ENCODE measurements at regions not wholly inside any gene's neighbourhood (a gene's known extent, or its start where the extent isn't known, plus 50 kb on each side); places are given as distances from the start of the nearest gene placed in this dataset.

DNA sequence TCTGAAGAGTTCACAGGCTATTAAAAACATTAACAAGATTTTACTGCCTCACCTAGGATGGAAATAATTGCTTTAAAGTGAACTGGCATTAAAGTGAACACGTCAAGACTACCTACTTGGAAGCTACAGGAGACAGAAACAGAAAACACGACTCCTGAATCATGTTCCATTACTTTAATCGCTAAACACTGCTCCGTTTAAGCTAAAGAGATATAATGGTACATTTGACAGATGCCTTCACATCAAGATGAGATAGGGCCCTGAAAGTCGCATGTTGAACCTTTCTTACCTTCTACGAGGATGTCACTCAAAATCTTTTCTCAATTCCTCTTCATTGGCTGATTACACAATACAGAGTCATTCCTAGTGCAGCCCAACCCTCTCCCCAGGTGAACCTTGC, 206.3 kb upstream of the GATB start:
- no peaks in the 10 kb centered on the region for H3K9me3 Mint-ChIP-seq
- DNase-seq: no peak
- no peaks in the 10 kb centered on the region for H3K27me3 Mint-ChIP-seq
- no peaks in the 10 kb centered on the region for H3K36me3 Mint-ChIP-seq (ENCODE audit: low read depth)
- H3K27ac Mint-ChIP-seq: no peak overlapping the region
- no peak overlapping the region for H3K4me3 Mint-ChIP-seq
- H3K4me1 Mint-ChIP-seq (ENCODE audit: low read depth): no peaks in the 10 kb centered on the region

DNA sequence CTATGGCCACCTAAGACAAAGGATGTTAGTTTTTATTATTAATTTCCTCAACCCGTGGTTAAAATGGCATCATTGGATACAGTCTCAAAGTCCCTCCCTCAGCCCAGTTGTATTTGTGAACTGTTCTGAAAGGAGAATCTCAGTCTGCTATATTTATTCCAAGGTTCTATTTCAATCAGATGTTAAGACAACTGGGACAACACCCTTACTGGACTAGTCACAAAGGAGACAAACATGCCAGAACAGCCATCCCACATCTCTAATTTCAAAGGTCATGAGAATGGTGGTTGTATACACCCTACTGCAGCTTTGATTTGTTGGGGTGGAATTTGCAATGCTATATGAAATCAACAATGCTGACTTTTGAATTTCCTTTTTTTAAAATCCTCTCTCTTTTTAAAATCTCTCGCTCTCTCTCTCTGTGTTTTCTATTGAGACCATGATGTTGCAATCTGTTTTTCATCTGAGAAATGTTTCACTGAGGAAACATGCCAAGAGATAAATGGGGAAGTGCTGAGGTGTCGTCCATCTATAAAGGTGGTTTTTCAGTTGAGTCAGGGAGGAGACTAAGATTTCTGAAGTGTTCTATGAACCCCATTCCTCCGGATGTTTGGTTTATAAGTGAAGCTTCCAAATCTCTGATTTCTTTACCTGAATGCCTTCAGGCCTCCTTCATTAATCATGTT, 201.5 kb upstream of the GATB start:
- H3K4me1 Mint-ChIP-seq (ENCODE audit: low read depth): peaks cover 7% of the 10 kb centered on the region
- no peaks in the 10 kb centered on the region for H3K9me3 Mint-ChIP-seq
- no peak overlapping the region for H3K27ac Mint-ChIP-seq
- H3K36me3 Mint-ChIP-seq (ENCODE audit: low read depth): no peaks in the 10 kb centered on the region
- DNase-seq: no peak
- H3K27me3 Mint-ChIP-seq: no peaks in the 10 kb centered on the region
- no peak overlapping the region for H3K4me3 Mint-ChIP-seq

DNA sequence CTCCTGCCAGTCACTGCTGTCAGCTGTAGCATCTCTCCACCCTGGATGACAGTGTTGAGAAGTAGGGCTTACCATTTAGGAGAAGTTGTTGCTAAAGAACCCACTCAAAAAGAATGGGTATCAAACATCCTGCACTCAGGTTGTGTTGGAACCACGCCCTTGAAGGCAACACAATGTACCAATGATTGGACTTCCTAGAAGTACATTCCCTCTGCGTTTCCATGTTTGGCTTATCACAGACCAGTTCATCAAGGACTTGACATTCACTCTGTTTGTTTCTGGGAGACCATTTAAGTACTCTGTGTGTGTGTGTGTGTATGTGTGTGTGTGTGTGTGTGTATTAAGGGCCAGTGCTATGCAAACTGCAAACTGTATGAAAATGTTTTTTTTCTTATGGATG, 200.6 kb upstream of the GATB start:
- Mint-ChIP-seq H3K4me3 (no peak overlapping the region), H3K36me3 (ENCODE audit: low read depth) (no peaks in the 10 kb centered on the region), H3K4me1 (ENCODE audit: low read depth) (peaks cover 7% of the 10 kb centered on the region), H3K27ac (no peak overlapping the region), H3K9me3 (no peaks in the 10 kb centered on the region), H3K27me3 (no peaks in the 10 kb centered on the region)
- DNase-seq: no peak

DNA sequence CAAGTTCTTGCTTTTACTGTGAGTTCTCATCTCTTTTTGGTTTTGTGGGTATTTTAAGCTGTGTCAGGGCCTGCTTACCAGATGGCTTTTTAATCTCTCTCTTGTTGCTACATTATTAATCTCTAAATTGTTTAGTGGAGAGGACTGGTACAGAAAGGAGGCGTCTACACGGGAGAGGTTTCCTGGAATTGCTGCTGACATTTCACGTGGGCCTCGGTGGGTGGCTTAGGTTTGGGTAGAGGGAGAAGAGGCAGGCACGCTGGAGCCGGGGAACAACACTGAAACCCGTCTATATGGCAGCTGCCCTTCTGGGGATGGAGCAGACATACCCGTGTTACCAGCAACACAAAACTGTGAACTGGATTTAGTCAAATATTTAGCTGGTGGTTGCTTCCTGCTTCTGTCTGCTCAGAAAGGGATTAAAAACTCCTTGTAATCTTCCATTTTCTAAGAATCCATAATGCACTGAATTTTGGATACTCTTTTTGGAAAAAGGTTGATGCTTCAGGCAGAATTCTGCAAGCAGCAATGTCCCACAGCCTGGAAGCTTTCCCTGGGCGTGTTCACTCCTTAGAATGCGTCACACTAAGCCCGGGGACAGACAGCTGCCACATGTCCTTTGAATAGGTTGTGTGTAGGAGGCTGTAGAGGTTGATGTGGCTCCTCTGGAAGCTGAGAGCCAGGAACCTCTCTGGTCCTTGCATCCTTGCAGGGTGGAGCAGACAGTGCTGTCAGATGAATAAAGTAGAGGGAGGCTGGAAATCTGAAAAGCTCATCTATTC, 199.8 kb upstream of the GATB start:
- H3K9me3 Mint-ChIP-seq: peaks cover 2% of the 10 kb centered on the region
- no peaks in the 10 kb centered on the region for H3K36me3 Mint-ChIP-seq (ENCODE audit: low read depth)
- no peaks in the 10 kb centered on the region for H3K27me3 Mint-ChIP-seq
- peaks cover 9% of the 10 kb centered on the region for H3K4me1 Mint-ChIP-seq (ENCODE audit: low read depth)
- no peak overlapping the region for H3K27ac Mint-ChIP-seq
- H3K4me3 Mint-ChIP-seq: no peak overlapping the region
- DNase-seq: no peak

DNA sequence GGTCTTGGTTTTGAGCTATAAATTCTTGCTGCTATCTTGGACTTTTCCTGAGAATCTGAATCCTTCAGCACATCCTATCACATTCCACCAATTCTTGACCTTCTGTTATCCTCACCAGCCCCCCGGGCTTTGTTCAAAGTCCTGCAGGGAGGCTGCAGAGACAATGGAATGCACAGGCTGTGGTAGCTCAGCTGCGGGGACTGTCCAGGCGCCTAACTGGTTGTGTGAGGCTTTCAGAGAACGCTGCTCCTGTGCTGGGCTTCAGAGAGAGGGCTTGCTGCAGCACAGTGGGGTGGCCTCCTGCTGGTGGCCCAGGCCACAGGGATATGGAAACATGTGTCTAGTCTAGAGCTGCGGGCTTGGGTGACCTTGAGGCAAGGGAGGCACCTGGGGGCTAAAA, 196.3 kb upstream of the GATB start:
- no peaks in the 10 kb centered on the region for H3K27me3 Mint-ChIP-seq
- no peak overlapping the region for H3K27ac Mint-ChIP-seq
- H3K4me3 Mint-ChIP-seq: no peak overlapping the region
- H3K4me1 Mint-ChIP-seq (ENCODE audit: low read depth): peaks cover 9% of the 10 kb centered on the region
- H3K36me3 Mint-ChIP-seq (ENCODE audit: low read depth): no peaks in the 10 kb centered on the region
- H3K9me3 Mint-ChIP-seq: peaks cover 2% of the 10 kb centered on the region
- DNase-seq: no peak

DNA sequence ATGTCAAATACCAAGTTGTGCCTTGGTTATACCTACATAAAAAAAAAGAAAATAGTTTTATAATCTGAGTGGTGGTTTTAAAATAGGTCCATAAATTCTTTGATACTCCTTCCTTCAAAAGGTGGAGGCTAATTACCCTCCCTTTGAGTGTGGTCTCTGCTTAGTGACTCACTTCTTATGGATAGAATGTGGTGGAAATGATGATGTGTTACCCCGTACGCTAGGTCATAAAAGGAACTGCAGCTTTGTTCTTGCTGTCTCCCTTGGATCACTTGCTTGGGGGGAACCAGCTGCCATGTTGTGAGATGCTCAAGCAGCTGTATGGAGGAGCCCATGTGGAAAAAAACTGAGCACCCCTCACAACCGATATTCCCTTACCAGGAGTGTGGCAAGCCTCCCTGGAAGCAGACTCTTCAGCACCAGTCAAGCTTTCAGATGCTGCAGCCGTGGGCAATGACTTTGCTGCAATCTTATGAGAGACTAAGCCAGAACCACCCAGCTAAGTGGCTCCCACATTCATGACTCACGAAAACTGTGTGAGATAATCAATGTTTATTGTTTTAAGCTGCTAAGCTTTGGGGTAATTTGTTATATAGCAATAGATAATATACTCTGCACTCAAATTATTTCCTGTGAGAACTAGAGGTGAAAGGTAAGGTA, 195.0 kb upstream of the GATB start:
- Mint-ChIP-seq H3K4me3 (no peak overlapping the region), H3K9me3 (peaks cover 2% of the 10 kb centered on the region), H3K27me3 (no peaks in the 10 kb centered on the region), H3K27ac (no peak overlapping the region), H3K36me3 (ENCODE audit: low read depth) (no peaks in the 10 kb centered on the region), H3K4me1 (ENCODE audit: low read depth) (peaks cover 4% of the 10 kb centered on the region)
- no peak for DNase-seq

DNA sequence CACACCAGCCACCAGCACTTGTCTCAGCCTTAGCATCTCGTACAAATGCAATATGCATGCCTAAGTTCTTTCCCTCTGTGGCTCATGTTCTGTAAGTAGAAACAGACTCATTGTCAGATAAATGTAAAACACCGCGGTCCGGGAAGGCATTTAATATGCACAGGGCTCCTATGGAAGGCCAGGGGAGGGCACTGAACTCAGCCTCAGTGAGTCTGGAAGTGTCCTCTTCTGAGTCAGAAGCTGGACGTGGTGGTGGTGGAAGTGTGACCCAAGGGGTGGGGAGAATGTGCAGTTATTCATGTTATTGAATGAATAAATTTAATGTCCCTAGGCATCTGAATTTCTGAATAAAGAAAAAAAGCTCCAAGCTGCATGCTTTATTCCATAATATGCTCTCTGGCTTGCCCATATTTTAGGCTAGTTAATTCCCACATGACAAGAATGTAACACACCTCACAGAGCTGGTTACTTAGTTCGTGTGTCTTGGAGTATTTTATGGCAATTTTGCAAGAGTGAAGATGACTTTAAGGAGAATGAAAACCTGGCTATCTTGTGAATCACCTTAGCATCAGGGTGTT, 193.1 kb upstream of the GATB start:
- peaks cover 1% of the 10 kb centered on the region for H3K4me1 Mint-ChIP-seq (ENCODE audit: low read depth)
- H3K9me3 Mint-ChIP-seq: peaks cover 2% of the 10 kb centered on the region
- no peak overlapping the region for H3K4me3 Mint-ChIP-seq
- H3K36me3 Mint-ChIP-seq (ENCODE audit: low read depth): no peaks in the 10 kb centered on the region
- DNase-seq: no peak
- no peaks in the 10 kb centered on the region for H3K27me3 Mint-ChIP-seq
- no peak overlapping the region for H3K27ac Mint-ChIP-seq

DNA sequence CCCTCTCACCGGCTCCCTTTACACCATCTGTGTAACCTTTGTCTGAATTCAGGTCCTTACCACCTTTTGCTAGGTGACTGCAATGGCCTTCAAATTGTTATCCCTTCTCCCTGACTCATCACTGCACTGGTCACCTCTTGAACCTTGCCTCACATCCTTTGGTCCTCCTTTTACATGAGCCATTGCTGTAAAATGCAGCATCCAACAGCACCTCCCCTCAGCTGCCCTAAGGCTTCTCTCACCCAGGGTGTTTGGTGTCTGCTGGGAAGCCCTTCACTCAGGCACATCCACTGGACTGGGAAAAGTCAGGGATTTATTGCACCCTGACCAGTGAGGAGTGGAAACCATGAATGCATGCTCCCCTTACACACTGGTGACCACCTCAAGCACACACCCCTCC, 192.5 kb upstream of the GATB start:
- Mint-ChIP-seq H3K9me3 (peaks cover 2% of the 10 kb centered on the region), H3K27ac (no peak overlapping the region), H3K36me3 (ENCODE audit: low read depth) (no peaks in the 10 kb centered on the region), H3K4me3 (no peak overlapping the region), H3K27me3 (no peaks in the 10 kb centered on the region), H3K4me1 (ENCODE audit: low read depth) (peaks cover 1% of the 10 kb centered on the region)
- no peak for DNase-seq

DNA sequence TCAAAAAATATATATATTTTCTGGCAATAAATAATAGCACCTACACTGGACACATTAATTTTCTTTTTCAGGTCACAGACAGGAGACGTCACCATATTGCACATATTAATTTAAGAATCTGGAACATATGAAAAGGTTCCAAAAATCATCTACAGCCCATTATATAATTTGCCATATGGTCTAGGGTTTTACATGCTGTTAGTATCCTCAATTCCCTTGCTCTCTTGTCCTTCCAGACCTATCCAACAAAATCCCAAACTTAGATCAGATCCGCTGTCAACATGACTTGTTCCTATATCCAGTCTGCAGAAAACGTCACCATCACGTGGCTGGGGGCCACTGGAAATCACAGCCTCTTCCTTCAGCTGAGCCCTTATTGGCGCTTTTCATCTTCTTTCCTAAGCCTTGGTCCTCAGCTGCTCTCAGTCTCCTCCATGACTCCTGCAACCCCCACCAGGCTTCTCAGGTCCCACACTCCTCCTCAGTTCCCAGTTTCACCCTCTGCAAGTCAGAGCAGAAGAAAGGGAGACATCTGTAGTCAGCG, 192.0 kb upstream of the GATB start:
- Mint-ChIP-seq H3K4me3 (no peak overlapping the region), H3K9me3 (peaks cover 6% of the 10 kb centered on the region), H3K36me3 (ENCODE audit: low read depth) (peaks cover 3% of the 10 kb centered on the region)

DNA sequence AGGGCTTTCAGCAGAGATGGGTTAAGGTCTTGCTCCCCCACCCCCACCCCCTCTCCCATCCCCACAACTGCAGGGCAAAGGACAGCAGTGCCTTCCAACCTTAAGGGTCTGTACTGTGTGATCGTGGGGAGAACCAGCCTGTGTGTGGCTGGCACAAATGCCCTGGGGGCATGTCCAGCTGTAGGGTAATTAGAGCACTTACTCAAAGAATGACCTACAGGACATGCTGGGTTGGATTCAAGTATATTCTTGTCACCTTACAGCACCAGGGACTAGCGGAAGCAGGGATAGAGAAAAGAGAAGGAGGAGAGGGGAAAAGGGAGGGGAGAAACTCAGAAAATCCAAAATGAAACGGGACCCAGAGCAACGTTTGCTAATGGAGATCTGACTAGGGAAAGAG, 191.3 kb upstream of the GATB start:
- Mint-ChIP-seq H3K4me1 (ENCODE audit: low read depth) (peaks cover 1% of the 10 kb centered on the region), H3K9me3 (peaks cover 12% of the 10 kb centered on the region), H3K4me3 (no peak overlapping the region), H3K27me3 (no peaks in the 10 kb centered on the region), H3K36me3 (ENCODE audit: low read depth) (peaks cover 7% of the 10 kb centered on the region), H3K27ac (no peak overlapping the region)
- no peak for DNase-seq

More for the DNA sequence above, 192.0 kb upstream of the GATB start:
- no peak for DNase-seq
- no peaks in the 10 kb centered on the region for H3K27me3 Mint-ChIP-seq
- no peak overlapping the region for H3K27ac Mint-ChIP-seq
- H3K4me1 Mint-ChIP-seq (ENCODE audit: low read depth): peaks cover 1% of the 10 kb centered on the region

DNA sequence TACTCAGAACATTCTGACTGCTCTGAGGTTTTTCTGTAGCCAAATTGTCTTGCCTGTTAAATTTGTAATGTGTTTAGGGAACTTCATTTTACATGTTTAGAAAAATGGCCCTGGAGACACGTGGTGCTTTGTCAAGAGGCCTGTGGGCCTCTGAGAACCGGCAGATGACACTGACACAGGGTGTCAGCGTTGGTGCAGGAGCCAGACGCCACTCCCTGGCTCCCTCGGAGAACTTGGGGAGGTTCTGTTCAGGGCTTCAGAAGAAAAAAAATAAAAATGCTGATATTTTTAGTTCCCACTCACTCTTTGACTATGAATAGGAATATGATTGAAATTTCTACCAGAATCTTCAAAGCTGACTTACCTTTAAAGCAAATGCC, 190.9 kb upstream of the GATB start:
- no peak overlapping the region for H3K27ac Mint-ChIP-seq
- peaks cover 17% of the 10 kb centered on the region for H3K9me3 Mint-ChIP-seq
- no peaks in the 10 kb centered on the region for H3K27me3 Mint-ChIP-seq
- H3K4me3 Mint-ChIP-seq: no peak overlapping the region
- peaks cover 7% of the 10 kb centered on the region for H3K36me3 Mint-ChIP-seq (ENCODE audit: low read depth)
- no peak for DNase-seq
- H3K4me1 Mint-ChIP-seq (ENCODE audit: low read depth): peaks cover 1% of the 10 kb centered on the region

DNA sequence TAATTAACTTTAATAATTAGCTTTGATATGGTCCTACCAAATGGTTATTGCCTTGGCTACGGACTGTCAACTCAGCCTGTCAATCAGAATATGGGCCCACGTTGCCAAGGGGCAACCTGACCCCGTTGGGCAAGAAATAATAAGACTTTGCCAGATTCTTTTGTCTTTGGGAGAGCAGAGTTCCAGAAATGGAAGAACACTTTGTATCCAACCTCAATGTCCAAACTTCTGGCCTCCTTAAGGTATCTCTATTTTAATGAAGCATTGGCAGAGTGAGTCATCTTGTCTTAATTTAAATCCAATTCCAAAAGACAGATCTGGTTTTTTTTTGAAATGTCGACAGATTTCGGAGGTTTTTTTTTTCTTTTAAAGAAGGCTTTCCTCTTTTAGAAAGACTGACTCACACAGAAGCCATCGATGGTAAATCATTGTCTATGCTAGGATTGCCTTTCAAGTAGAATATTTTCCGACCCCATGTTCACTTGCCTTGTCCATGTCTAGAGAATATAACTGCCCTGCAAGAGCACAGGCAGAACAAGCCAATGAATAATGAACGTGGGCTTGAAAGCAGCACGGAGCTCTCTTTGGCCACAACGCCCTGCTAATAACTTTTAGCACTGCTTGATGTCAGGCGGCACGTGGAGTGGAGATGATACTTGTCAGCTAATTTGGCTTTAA, 190.3 kb upstream of the GATB start:
- Mint-ChIP-seq H3K27ac (no peak overlapping the region), H3K27me3 (no peaks in the 10 kb centered on the region), H3K9me3 (peaks cover 20% of the 10 kb centered on the region), H3K4me3 (no peak overlapping the region), H3K36me3 (ENCODE audit: low read depth) (peaks cover 12% of the 10 kb centered on the region), H3K4me1 (ENCODE audit: low read depth) (peaks cover 1% of the 10 kb centered on the region)
- no peak for DNase-seq

DNA sequence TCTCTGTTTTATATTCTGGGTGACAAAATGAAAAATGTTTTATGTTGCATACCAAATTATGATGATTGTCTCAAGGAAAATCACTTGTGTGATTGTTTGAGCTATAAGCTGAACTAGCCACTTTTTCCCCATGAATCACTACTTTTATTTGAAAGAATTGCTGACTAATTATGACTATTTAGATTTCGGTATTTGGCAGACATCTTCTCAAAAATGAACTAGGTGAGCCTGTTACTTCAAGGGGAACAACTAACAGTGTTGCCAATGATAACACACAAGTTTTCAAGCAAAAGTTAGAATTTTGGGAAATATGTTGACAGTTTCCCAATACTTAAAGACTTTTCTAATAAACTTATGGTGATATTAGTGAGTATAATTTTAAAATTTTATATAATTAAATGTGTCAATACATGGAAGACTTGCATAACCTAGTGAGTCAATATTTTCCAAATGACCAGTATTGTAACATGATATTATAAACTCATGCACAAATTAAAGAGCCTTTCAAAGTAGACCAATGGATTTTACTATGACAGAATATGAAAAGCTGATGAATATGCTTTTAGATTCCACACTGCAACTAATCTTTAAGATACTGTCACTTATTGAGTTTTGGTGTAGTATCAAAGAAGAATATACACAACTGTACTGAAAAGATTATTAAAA, 187.7 kb upstream of the GATB start:
- Mint-ChIP-seq H3K4me1 (ENCODE audit: low read depth) (no peaks in the 10 kb centered on the region), H3K9me3 (peaks cover 26% of the 10 kb centered on the region), H3K27ac (no peak overlapping the region), H3K4me3 (no peak overlapping the region), H3K36me3 (ENCODE audit: low read depth) (peaks cover 14% of the 10 kb centered on the region), H3K27me3 (no peaks in the 10 kb centered on the region)
- DNase-seq: no peak

DNA sequence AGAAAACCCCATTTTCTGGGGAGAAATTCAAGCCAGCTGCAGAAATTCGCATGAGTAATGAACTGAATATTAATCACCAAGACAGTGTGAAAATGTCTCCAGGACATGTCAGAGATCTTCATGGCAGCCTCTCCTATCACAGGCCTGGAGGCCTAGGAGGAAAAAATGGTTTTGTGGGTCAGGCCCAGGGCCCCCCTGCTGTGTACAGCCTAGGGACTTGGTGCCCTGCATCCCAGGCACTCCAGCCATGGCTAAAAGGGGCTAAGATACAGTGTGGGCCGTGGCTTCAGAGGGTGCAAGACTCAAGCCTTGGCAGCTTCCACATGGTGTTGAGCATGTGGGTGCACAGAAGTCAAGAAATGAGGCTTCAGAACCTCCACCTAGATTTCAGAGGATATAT, 185.9 kb upstream of the GATB start:
- Mint-ChIP-seq H3K9me3 (peaks cover 32% of the 10 kb centered on the region), H3K27ac (no peak overlapping the region), H3K36me3 (ENCODE audit: low read depth) (peaks cover 14% of the 10 kb centered on the region)

More for the DNA sequence above, 185.9 kb upstream of the GATB start:
- no peak for DNase-seq
- no peaks in the 10 kb centered on the region for H3K27me3 Mint-ChIP-seq
- peaks cover 1% of the 10 kb centered on the region for H3K4me1 Mint-ChIP-seq (ENCODE audit: low read depth)
- no peak overlapping the region for H3K4me3 Mint-ChIP-seq
